ENCODE measurements at regions not wholly inside any gene's neighbourhood (a gene's known extent, or its start where the extent isn't known, plus 50 kb on each side); places are given as distances from the start of the nearest gene placed in this dataset.

GRCh38 chr9:38257626-38258215 is 134.8 kb upstream of the ALDH1B1 start:
- H2BK120ac ChIP-seq (replicated peaks; ENCODE audit: low read depth, low read length) = no peak overlapping the region
- no peak overlapping the region for H3K14ac ChIP-seq (ENCODE audit: insufficient read length)
- H3K4me1 ChIP-seq (replicated peaks in 1 of 4; ENCODE audit: control insufficient read depth in 3 of 4, insufficient read depth in 4 of 4, low read length in 3 of 4) = no peaks in the 10 kb centered on the region
- no peak overlapping the region for H3K18ac ChIP-seq (ENCODE audit: extremely low read depth, low read length)
- no peaks in the 10 kb centered on the region for H3K79me2 ChIP-seq (ENCODE audit: control insufficient read depth in 1 of 2, insufficient read depth in 2 of 2, low read length in 2 of 2)
- DNase-seq (ENCODE audit: low read depth in 1 of 2, low spot score in 2 of 2) (no peak), FAIRE-seq (no peak)
- no peaks in the 10 kb centered on the region for H3K36me3 ChIP-seq (ENCODE audit: control insufficient read depth in 2 of 4, insufficient read depth in 4 of 4, low read length in 3 of 4)
- H4K5ac ChIP-seq (ENCODE audit: insufficient read length, low read depth, low read length) = no peak overlapping the region
- H3K23me2 ChIP-seq (ENCODE audit: low read depth, low read length) = no peaks in the 10 kb centered on the region
- no peaks in the 10 kb centered on the region for H3K79me1 ChIP-seq (ENCODE audit: low read depth, low read length)
- no peak overlapping the region for H3K9ac ChIP-seq (replicated peaks in 1 of 4; ENCODE audit: extremely low read depth in 1 of 4, low read depth in 3 of 4, low read length in 3 of 4)
- H3K4me3 ChIP-seq (ENCODE audit: extremely low read depth in 1 of 4, insufficient read depth in 2 of 4, low read depth in 3 of 4, low read length in 4 of 4) = no peak overlapping the region
- no peak overlapping the region for H2BK15ac ChIP-seq (ENCODE audit: low read length)
- no peak overlapping the region for H2BK20ac ChIP-seq (ENCODE audit: low read length)
- H4K91ac ChIP-seq (replicated peaks; ENCODE audit: insufficient read length, low read length) = no peak overlapping the region
- 92% methylated on average over 6 of the region's 6 CpGs; no CpG with 5 or more reads in 1 of the 2 experiments for WGBS, 2 experiments (ENCODE audit: extremely low coverage in 1 of 2, insufficient coverage in 1 of 2, insufficient read length in 1 of 2, insufficient replicate concordance in 2 of 2, low coverage in 1 of 2, low lambda C conversion rate in 2 of 2, missing lambda C conversion rate in 1 of 2)
- no peak overlapping the region for H3K23ac ChIP-seq (ENCODE audit: insufficient read length)
- H2AK5ac ChIP-seq (ENCODE audit: low read depth, low read length) = no peak overlapping the region
- H3K4me2 ChIP-seq (ENCODE audit: insufficient read depth in 1 of 2, low read depth in 2 of 2, low read length in 2 of 2) = no peak overlapping the region
- H4K8ac ChIP-seq (ENCODE audit: extremely low read depth, insufficient read depth, low read length) = no peak overlapping the region
- no peak overlapping the region for H2AFZ ChIP-seq (ENCODE audit: low read length)
- no peaks in the 10 kb centered on the region for H3K9me3 ChIP-seq (ENCODE audit: insufficient read depth in 2 of 2, low read depth in 1 of 2, low read length in 1 of 2)
- H3K56ac ChIP-seq (replicated peaks; ENCODE audit: insufficient read length, low read depth, low read length) = no peak overlapping the region
- POLR2A ChIA-PET (ENCODE audit: partially characterized antibody) = no interaction called here
- H3K27ac ChIP-seq (ENCODE audit: low read depth, low read length) = no peak overlapping the region
- H2BK12ac ChIP-seq (ENCODE audit: low read depth, low read length) = no peak overlapping the region
- H2BK5ac ChIP-seq (ENCODE audit: low read depth, low read length) = no peak overlapping the region
- no peaks in the 10 kb centered on the region for H4K20me1 ChIP-seq (replicated peaks in 1 of 2; ENCODE audit: control insufficient read depth in 1 of 2, insufficient read depth in 2 of 2, low read length in 2 of 2)
- CTCF ChIA-PET (ENCODE audit: partially characterized antibody) = interaction anchor here (1.6 kb wide), 1 partner anchor 170 kb away, joined by 5 read pairs; no protein-coding TSS in a partner anchor
- H3K27me3 ChIP-seq (replicated peaks in 1 of 4; ENCODE audit: control insufficient read depth in 3 of 4, extremely low read depth in 1 of 4, insufficient read depth in 3 of 4, low read length in 3 of 4) = 0 out of 7 replicates have a peak, but pooled peaks cover 0 to 3% (median 1%) of the 10 kb centered on the region in 4 experiments
- H3K4ac ChIP-seq (replicated peaks; ENCODE audit: insufficient read length, low read depth, low read length) = no peak overlapping the region
- TF ChIP-seq POU5F1 (IDR thresholded peaks at IDR 0.05; ENCODE audit: low read depth, low read length) (no peak), YY1 (IDR thresholded peaks at IDR 0.05; ENCODE audit: low read depth, low read length) (no peak), BACH1 (IDR thresholded peaks at IDR 0.05; ENCODE audit: low read length) (no peak), CHD1 (IDR thresholded peaks at IDR 0.05; ENCODE audit: low read depth, low read length) (no peak), ZNF274 (IDR thresholded peaks at IDR 0.05; ENCODE audit: borderline replicate concordance, extremely low read depth, low read length) (no peak), CTBP2 (IDR thresholded peaks at IDR 0.05; ENCODE audit: borderline replicate concordance, insufficient read depth, insufficient read length, low read length) (no peak), RAD21 (IDR thresholded peaks at IDR 0.05 in 1 of 2, conservative IDR thresholded peaks at IDR 0.05 in 1 of 2; ENCODE audit: low read depth in 2 of 2, low read length in 2 of 2) (no peak), TEAD4 (IDR thresholded peaks at IDR 0.05; ENCODE audit: low read depth, low read length) (no peak), HDAC2 (IDR thresholded peaks at IDR 0.05; ENCODE audit: borderline replicate concordance in 1 of 2, low read depth in 2 of 2, low read length in 2 of 2) (no peak)
- TF ChIP-seq, protein P1, sequence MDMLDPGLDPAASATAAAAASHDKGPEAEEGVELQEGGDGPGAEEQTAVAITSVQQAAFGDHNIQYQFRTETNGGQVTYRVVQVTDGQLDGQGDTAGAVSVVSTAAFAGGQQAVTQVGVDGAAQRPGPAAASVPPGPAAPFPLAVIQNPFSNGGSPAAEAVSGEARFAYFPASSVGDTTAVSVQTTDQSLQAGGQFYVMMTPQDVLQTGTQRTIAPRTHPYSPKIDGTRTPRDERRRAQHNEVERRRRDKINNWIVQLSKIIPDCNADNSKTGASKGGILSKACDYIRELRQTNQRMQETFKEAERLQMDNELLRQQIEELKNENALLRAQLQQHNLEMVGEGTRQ (IDR thresholded peaks at IDR 0.05; ENCODE audit: low read length) = no peak

Data from H1 (cell line).